GM21390 (cell line): ENCODE measurements at regions not wholly inside any gene's neighbourhood (a gene's known extent, or its start where the extent isn't known, plus 50 kb on each side); places are given as distances from the start of the nearest gene placed in this dataset.
"Not testable (repeated sequence)": the region's sequence is repeated elsewhere in the genome, so short reads cannot be mapped to it uniquely, and the experiment has no call there.

Source experiments
- ATAC-seq: cut with Tn5 transposase; IDR thresholded peaks from one replicate; pipeline ENCODE4 v1.9.1; 2021; ENCODE audit not compliant: unreplicated experiment

DNA sequence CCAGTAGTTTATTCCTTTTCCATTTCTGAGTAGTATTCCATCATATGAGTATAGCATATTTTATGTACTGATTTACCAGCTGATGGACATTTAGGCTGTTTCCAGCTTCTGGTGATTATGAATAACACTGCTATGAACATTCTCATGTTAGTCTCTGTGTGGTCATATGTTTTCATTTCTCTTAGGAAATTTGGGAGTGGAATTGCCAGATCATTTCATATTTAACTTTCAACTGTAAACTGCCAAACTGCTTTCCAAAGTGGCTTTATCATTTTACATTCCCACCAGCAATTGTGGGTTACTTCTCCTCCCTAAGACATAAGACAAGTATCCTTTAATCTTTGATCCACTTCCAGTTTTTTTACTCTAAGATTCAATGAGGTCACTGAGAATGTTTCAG is 85.7 kb upstream of the RALGPS2 start:
- ATAC-seq = no peak

DNA sequence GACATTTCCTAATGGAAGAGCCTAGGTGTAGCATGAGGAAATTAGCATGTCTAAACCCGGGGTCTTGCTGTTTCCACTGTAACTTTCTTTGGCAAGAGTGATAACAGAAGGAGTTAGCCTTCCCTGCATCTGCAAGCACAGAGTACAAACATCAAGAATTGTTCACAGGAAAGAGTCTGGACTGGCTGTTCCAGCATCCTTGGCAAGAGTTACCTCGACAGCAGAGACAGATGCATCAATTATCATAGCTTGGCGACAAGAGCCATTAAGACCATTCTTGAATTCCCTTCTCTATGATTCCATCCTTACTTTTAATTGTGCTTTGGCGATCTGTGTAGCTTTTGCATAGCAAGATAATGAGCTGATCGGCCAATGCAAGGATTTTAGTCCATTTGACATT is 82.8 kb upstream of the RALGPS2 start:
- no peak for ATAC-seq

DNA sequence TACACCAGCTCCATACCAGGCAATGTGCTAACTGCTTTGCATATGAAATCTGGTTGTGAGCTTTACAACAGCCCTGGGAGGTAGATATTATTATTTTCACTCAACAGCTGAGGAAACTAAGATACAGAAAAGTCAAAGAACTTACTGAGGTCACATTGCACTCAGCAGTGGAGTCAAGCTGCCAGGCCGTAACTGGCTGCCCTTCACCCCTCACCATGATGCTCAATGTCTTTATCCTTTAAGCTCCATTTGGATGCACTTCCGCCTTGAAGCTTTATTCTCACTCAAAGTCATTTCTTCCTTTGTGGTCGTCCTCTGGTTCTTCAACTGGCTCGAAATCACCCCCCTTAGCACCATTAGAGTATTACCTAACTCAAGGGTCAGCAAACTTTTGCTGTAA is 81.7 kb upstream of the RALGPS2 start:
- ATAC-seq = no peak

DNA sequence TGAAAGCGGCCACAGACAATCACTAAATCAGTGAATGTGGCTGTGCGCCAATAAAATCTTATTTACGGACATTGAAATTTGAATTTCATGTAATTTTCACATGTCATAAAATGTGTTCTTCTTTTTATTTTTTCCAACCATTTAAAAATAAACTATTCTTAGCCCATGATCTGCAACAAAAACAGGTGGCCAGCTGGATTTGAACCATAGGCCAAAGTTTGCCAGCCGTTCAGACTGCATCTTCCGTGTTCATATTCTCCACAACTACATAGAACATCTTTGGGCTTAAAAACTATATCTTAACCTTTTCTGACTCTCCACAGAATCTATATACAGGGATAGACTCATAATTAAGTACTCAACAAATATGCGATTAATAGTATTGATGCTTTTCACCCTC is 81.2 kb upstream of the RALGPS2 start:
- no peak for ATAC-seq

DNA sequence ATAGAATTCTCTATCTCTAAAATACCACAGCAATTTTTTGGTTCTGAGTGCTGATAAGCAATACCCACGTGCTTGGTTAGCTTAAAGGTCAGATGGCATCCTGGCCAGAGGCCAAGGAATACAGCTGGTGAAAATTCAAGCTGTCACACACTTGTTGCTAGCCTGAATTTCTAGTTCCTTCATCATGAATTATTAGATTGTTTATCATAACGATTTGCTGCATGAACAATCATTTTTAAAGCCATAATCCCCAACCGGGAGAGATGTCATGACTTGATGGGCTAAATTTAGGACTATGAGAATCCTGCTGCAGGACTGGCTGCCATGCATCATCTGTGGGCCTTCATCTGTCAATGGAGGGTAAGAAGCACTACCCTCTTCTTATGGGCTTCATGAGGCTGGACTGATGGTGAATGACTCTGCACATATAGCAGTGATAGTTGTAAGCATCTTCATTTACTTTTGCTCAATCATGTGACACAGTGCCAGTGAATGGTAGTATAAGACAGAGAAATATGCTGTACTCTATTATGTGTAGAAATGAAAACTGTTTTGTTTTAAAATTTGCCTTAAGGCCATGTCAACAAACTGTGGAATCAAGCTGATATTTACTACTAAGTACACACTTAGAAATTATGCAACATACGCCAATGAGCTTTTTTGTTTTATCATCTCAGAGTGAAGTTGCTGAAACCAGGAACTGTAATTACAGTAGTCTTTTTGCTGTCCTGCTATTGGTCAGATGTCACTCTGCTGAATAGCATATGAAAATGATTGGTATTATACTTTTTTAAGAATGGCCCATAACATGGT is 80.5 kb upstream of the RALGPS2 start:
- ATAC-seq = no peak

DNA sequence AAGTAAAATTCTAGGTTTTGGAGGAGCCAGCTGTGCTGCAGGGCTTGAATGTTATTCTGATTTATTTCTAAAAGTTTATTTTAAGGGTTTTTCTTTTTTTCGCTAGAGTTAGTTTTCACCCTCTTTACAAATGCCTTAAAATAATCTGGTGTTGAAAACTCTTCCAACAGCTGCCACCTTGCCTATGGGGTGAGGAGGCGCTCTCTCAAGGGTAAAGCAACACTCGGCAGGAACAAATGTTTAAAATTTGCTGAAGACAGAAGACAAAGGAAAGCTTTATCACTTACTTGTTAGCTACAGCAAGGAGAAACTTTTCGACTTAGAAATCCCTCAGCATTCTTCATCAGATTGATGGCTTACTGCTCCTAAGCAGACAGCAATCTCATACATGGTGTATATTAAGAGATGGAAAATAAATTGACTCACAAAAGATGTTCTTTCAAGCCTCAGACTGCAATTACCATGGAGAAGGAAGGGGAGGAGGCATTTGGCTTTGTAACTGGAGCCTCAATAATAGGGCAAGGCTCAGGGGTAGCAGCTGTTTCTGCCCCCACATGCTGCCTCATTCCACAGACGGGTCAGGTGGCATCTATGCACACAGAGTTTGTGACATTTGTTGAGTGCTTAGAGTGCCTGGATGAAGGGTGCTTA is 79.8 kb upstream of the RALGPS2 start:
- no peak for ATAC-seq

DNA sequence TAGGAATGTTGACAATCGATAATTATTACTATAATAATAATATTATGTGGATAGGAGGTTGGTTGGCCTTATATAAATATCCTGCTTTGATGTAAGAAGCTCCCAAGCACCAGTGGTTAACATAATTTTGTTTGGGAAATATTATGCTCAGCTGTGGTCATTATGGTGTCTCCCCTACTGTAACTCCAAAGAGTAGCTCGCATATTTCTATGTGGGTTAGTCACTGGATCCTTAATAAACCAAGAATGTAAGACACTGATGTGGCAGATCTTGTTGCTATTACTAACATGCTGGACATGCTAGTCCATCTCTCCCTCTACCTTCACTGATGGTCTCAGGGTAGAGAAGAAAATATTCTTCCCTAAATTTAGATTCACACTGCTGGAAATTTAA is 79.2 kb upstream of the RALGPS2 start:
- ATAC-seq = no peak

DNA sequence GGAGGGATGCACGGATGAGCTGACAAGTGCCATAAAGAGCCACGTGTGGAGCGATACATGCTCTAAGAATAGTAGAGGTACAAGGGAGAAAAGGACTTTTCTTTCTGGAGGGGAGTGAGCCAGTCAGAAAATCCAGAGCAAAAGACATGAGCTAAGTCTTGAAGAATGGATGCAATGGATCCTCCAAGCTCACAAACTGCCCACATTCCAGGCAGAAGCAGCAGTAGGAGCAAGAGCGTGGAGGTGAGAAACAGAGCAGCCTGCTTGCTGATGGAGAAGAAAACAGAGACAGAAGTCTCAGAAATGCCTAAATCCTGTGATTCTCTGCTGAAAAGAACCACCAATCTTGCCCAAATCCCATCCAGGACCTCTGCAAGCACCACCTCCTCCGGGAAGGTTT is 78.2 kb upstream of the RALGPS2 start:
- ATAC-seq = no peak

DNA sequence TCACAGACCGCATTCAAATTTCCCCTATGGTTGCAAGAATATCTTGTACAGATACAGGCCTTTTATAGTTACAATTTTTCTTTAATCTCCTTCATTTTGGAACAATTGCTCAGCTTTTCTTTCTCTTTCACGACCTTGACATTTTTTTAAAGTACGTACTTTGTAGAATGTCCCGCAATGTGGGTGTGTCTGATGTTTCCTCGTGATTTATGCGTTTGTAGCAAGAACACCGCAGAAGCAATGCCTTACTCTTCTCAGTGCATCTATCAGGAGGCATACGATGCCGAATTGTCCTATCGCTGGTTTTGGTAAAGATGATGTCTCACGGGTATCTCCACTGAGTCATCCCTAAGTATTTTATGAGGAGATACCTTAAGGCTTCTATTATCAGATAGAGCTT is 76.9 kb upstream of the RALGPS2 start:
- ATAC-seq = no peak

DNA sequence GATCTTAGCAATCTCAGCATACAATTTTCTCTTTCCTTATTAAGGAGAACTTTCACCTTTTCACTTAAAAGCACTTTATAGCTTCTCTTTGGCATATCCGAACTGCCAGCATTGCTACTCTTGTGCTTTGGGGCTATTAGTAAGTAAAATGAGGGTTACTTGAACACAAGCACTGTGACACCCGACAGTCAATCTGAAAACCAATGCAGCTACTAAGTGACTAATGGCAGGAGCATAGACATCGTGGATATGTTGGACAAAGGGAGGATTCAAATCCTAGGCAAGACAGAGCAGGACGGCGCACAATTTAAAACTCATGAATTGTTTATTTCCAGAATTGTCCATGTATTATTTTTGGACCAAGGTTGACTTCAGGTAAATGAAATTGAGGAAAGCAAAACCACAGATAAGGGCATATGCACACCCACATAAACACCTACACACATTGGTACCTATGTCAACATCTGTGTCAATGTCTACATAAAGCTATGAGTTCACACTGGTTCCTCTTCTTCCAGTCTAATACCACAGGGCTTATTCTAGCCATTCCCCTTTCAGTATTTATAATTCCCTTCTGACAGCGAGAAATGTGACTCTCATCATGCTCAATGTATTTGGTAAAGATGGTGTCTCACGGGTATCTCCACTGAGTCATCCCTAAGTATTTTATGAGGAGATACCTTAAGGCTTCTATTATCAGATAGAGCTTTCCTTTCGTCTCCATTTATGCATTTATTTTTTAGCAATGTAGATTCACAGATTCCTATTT is 75.3 kb upstream of the RALGPS2 start:
- ATAC-seq = no peak

DNA sequence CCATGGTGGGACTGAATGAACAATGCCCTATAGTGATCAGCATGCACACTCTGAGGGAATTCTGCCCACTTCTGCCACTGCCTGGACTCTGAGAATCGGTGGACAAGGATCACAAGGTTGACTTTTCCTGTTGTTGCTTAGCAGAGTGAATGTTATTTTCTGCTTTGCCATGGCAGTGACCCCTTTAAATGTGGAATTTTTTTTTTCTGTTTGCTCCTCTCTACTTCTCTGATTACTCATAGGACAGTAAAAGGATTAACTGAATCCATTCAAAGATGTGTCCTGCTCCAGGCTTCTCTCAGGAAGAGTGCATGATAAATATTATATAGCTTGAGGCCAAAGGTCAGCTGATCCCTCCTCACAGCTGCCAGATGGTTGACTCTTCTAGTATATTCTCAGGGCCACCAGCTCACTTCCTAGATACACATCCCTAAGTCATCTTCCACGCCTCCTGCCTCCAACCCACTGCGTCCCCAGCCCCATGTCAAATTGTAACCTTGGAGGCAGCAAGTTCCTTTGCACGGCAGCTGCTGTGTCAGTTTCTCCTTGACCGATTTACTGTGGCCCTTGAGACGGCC is 74.0 kb upstream of the RALGPS2 start:
- ATAC-seq = no peak

DNA sequence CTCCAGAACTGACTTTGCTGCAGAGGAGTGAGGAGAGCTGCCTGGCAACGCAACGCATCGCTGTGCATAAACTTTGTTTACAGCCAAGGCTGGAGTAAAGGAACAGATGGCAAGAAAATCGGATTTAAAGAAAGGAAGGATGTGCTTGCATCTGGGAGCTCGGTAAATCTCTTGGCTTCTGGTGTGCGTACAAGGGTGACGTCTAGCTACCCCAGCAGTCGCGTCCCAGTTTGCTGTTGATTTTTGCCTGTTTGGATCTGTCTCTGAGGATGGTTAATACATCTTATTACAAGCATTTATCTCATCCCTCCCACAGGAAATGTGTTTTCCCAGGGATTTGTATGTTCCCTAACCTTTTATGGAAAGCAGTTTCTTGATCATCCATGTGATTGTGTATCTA is 73.3 kb upstream of the RALGPS2 start:
- no peak for ATAC-seq

DNA sequence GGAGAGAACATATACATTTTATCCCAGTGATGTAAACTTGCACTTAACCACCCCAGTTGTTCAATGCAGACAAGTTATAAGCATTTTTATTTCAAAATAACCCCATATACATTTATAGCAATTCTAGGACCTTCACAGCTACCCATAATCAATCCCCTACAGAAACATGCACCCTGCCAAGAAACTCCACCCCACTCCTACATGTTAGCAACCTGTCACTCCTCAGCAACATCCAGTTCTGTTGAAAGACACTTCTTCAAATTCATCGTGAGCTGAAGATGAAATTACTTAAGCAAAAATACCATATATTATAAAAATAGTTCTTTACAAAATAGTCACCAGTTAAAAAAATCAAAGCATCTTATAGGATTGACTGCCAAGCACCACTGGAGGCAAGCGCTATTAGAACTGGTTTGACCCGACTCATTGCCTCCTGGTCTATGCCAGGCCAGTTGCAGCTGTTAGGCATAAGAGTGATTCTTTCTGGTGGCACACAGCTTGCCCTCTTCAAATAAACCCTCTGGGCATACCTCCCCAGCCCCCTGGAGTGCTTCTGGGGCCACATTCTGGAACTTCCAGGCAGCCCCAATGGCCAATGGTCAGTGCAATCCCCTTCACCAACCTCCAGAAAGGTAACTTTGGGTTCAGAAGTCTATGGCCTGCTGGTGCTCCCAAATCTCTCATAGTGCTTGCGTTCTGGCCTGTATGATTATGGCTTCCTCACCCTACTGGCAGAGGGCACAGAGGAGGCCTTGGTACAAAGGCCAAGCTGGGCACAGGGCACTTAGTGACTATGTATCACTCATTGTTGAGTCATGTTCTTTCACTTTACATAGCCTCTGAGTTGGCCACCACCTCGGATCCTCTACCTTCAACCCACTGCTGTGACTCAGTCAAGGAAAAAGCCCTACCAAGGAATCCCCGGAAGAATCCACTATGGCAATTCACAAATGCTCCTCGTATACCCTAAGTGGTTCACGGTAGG is 72.2 kb upstream of the RALGPS2 start:
- no peak for ATAC-seq

DNA sequence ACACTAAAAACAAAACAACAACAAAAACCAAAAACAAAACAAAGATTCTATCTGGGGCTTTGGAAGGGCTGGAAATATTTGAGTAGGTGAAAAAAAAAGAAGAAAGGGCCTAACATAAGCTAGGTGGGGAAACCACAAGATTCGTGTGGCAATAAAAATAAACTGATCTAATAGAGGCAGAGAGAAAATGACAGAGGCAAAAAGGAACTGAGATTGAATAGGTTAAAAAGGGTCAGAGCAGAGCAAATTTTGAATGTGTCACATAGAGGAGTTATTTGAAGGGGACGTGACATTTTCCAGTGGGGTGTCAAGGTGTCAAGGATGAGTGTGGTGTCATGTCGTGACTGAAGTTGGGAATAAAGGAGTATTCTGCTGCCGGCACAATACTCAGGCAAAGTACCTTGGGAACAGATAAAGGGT is 65.2 kb upstream of the RALGPS2 start:
- ATAC-seq = peak; percentile 61

DNA sequence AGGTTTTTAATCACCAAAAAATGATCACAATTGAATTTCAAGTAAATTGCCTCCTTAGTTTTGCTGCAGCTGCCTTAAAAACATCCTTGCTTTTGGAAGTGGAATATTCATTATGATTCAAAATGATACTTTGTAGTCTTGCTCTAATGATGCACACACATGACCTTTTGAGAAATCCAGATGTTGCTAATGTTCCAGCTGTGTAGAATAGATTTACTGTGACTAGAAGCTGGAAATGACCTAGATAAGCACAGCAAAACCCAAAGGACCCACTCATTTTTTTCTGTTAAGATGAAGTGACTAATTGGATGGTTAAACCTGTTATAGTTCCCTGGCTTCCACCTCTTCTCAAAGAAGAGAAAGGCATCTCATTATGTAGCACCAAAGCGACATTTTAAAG is 64.6 kb upstream of the RALGPS2 start:
- no peak for ATAC-seq

DNA sequence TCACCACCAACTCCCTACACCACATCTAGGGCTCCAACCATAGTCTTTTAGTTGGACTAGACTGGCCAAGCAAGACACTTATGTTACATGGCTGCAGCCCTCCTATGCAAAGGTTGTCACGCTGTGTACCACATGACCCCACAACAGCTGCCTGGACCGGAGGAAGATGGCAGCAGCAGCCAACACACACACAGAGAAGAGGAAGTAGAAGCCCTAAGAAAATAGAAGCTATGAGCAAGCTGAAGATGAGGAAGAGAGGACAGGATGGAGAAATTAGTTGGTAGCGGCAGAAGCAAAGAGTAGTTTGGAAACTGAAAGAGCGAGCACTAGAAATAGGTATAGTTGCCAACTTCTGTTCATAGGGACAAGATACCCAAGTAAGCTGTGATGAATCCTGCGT is 60.8 kb upstream of the RALGPS2 start:
- ATAC-seq = peak; percentile 77

DNA sequence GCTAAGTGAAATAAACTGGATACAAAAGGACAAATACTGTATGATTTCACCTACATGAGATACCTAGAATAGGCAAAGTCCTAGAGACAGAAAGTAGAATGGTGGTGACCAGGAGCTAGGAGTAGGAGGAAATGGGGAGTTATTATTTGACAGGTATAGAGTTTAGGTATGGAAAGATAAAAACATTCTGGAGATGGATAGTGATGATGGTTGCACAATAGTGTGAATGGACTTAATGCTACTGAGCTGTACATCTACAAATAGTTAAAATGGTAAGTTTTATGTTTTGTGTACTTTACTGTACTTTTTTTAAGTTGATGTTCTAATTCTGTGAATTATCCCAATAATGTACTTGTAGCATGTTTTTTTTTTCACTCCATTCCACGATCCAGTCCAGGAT is 59.5 kb upstream of the RALGPS2 start:
- ATAC-seq = no peak

DNA sequence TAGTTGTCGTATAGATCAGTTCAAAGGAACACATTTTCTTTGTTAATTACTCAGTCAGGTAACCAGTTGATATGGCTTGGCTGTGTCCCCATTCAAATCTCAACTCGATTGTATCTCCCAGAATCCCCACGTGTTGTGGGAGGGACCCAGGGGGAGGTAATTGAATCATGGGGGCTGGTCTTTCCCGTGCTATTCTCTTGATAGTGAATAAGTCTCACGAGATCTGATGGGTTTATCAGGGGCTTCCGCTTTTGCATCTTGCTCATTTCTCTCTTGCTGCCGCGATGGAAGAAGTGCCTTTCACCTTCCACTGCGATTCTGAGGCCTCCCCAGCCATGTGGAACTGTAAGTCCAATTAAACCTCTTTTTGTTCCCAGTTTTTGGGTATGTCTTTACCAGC is 58.2 kb upstream of the RALGPS2 start:
- not testable (repeated sequence) for ATAC-seq

DNA sequence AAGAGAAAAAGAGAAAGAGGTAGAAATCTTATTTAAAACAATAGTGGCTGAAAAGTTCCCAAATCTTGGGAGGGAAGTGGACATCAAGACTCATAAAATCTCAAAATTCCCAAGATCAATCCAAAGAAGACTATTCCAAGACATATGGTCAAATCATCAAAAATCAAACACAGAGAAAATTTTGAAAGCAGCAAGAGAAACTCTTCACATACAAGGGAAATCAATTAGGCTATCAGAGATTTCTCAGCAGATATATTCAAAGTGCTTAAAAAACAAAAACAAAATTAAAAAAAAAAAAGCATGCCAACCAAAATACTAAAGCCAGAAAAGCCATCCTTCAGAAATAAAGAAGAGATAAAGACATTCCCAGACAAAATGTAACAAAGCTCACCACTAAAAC is 52.6 kb upstream of the RALGPS2 start:
- no peak for ATAC-seq

DNA sequence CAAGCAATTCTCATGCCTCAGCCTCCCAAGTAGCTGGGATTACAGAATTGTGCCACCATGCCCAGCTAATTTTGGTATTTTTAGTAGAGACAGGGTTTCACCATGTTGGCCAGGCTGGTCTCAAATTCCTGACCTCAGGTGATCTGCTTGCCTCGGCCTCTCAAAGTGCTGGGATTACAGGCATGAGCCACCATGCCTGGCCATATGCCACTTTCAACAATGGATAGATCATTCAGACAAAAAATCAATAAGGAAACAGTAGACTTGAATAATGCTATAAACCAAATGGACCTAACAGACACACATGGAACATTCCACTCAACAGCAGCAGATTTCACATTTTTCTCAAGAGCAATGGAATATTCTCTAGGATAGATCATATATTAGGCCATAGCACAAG is 50.5 kb upstream of the RALGPS2 start:
- ATAC-seq = not testable (repeated sequence)
